ENCODE measurements at regions not wholly inside any gene's neighbourhood (a gene's known extent, or its start where the extent isn't known, plus 50 kb on each side); places are given as distances from the start of the nearest gene placed in this dataset.
"Not testable (repeated sequence)": the region's sequence is repeated elsewhere in the genome, so short reads cannot be mapped to it uniquely, and the experiment has no call there.

- DNase-seq = no peak
Measured at GRCh38 chr6:121549736-121550135, 114.3 kb downstream of the GJA1 start.

DNA sequence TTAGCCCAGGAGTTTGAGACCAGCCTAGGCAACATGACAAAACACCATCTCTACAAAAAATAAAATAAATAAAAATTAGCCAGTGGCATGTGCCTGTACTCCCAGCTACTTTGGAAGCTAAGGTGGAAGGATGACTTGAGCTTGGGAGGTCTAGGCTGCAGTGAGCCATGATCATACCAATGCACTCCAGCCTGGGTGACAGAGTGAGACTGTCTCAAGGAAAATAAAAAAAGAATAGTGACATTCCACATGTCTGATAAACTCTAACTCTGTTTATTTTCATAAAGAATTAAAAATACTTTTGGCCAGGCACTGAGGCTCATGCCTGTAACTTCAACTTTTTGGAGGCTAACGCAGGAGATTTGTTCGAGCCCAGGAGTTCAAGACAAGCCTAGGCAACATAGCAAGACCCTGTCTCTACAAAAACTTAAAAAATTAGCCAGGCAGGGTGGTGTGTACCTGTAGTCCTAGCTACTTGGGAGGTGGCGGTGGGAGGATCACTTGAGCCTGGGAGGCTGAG lies 115.1 kb downstream of the GJA1 start:
- DNase-seq = no peak

DNA sequence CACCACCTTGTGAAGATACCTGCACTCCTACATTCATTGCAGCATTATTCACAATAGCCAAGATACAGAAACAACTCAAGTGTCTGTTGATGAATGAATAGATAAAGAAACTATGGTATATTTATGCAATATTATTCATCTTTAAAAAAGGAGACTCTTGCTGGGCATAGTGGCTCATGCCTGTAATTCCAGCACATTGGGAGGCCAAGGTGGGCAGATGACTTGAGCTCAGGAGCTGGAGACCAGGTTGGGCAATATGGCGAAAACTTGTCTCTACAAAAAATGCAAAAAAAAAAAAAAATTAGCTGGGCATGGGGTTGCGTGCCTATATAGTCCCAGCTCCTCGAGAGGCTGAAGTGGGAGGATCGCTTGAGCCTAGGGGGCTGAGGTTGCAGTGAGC lies 119.8 kb downstream of the GJA1 start:
- no peak for DNase-seq

DNA sequence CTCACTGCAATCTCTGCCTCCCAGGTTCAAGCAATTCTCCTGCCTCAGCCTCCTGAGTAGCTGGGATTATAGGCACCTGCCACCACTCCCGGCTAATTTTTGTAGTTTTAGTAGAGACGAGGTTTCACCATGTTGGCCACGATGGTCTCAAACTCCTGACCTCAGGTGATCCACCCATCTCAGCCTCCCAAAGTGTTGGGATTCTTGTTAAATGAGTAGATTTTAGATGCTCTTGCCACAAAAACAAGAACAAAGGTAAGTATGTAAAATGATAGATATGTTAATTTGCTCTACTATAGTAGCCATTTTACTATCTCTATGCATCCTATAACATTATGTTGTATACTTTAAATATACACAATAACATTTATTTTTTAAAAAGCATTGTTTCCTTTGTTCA lies 120.7 kb downstream of the GJA1 start:
- not testable (repeated sequence) for DNase-seq

DNA sequence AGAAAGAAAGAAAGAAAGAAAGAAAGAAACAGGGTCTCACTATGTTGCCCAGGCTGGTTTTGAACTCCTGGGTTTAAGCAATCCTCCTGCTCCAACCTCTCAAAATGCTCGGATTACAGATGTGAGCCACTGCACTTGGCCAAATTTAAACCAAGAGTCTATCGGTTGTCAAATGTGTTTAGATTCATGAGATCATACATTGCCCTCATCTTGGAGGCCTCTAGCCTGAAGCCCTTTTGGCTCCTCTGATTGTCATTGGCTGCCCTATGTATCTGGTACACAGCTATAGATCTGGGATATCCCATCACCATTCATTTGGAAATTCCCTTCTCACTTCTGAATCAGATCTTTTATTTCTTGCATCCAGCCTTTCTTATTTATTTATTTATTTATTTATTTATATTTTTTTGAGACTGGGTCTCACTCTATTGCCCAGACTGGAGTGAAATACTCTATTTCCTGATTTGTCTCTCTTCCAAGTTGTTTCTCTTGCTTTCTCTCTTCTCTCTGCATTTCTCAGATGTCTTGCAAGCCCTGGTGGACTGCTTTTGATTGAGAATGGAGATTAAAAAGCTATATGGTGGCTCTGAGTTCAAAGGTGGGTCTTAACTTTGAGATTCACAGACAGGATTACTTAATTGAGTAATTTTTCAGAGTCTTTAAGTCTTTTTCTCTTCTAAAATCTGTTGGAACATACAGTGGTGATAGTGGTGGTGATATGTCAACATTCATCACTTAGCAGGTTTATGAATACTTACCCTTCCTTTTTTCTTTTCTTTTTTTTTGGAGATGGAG lies 121.9 kb downstream of the GJA1 start:
- no peak for DNase-seq

DNA sequence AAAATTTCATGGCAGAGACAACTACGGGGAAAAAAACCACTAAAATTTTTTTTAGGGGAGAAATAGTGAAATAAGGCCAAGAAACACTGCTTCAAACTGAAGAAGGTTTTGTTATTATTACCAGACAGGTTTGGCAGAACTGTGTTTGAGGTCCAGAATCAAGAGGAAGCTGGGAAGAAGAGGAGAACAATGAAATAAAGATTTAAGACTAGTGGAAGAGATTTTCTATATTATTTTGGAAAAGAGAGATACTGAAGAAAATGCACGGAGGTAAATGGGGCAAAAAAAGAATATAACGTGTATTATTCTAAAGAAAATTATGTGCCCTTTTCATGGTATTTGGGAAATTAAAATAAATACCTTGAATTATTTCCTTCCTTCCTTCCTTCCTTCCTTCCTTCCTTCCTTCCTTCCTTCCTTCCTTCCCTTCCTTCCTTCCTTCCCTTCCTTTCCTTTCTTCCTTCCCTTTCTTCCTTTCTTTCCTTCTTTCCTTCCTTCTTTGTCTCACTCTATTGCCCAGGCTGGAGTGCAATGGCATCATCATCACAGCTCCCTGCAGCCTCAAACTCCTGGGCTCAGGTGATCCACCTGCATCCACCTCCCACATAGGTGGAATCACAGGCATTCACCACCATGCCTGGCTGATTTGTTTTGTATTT lies 124.3 kb downstream of the GJA1 start:
- DNase-seq = no peak

- DNase-seq = no peak
Measured at GRCh38 chr6:121560476-121560875, 125.0 kb downstream of the GJA1 start.

- no peak for DNase-seq
Measured at GRCh38 chr6:121563286-121563685, 127.8 kb downstream of the GJA1 start.

GRCh38 chr6:121564529-121564928 lies 129.1 kb downstream of the GJA1 start:
- not testable (repeated sequence) for DNase-seq

GRCh38 chr6:121571455-121571854 lies 136.0 kb downstream of the GJA1 start:
- no peak for DNase-seq

DNA sequence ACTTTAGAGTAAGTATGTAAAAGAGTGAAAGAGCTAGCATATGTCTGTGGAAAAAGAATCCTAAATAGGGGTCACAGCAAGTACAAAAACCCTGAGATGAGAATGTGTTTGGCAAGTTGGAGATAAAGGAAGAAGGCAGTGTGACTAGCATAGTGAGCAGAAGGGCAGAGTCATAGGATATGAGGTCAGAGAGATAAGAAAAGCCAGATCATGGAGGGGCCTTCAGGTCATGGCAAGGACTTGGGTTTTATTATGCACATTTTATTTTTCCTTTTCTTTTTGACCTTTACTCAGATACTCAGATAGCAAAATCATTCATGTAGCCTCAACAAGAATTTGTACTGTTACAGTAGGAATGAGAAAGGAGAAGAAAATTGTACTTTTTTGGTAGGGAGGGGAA lies 138.0 kb downstream of the GJA1 start:
- no peak for DNase-seq

GRCh38 chr6:121578216-121578615 lies 142.8 kb downstream of the GJA1 start:
- no peak for DNase-seq

GRCh38 chr6:121579478-121579877 lies 144.0 kb downstream of the GJA1 start:
- DNase-seq = no peak

GRCh38 chr6:121581327-121581726 lies 145.9 kb downstream of the GJA1 start:
- no peak for DNase-seq

DNA sequence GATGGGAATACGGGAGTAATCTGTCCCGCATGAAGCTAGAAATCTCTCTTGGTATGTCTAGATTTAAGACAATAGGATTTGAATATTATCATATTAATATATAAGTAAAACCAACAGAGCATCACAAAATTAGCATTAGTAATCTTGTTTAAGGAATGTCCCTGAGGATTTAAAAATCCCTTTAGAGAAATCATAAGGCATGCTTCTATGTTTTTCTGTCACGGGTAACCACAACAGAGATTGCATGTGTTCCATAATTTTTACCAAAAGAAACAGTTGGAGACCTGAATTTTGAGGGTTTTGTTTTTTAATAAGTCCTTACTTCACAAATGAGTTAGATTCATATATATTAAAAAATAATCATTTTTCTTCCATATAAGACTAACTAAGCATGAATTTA lies 146.8 kb downstream of the GJA1 start:
- no peak for DNase-seq

DNA sequence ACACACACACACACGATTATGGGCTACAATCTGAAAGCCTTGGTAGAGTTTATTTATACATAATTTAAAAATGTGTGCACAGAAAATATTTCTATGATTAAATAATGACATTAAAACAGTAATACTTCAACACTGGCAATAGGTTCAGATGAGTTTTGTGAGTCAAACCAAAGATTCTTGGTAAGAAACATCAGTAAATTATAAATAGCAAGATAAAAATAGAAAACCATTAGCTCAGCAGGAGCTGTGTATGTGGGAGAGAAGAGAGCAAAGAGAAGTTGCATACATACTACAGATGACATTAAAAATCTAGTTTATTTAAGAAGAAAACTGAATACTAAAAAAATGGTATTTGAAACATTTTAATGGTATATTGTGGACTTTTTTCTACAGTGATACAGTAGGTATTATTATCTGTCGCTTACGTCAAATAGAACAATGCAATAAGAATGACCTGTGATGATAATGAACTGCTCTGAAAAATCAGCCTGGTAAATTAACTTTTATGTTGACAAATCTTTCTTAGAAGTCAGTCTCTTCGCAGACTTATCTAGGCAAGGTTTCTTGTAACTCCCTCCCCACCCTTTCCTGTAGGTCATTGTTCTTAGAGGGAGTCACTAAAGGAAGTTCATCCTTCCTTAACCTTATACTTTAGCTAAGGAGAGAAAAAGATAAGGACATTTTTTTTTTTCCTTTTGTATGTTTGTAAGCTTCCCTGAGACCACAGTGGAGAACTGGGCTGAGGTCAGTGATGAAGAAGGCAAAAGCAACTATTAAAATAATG lies 149.3 kb downstream of the GJA1 start:
- no peak for DNase-seq

GRCh38 chr6:121590438-121590837 lies 155.0 kb downstream of the GJA1 start:
- DNase-seq = no peak

- no peak for DNase-seq
Measured at GRCh38 chr6:121590916-121591315, 155.5 kb downstream of the GJA1 start.

GRCh38 chr6:121592261-121592935 lies 157.0 kb downstream of the GJA1 start:
- no peak for DNase-seq

DNA sequence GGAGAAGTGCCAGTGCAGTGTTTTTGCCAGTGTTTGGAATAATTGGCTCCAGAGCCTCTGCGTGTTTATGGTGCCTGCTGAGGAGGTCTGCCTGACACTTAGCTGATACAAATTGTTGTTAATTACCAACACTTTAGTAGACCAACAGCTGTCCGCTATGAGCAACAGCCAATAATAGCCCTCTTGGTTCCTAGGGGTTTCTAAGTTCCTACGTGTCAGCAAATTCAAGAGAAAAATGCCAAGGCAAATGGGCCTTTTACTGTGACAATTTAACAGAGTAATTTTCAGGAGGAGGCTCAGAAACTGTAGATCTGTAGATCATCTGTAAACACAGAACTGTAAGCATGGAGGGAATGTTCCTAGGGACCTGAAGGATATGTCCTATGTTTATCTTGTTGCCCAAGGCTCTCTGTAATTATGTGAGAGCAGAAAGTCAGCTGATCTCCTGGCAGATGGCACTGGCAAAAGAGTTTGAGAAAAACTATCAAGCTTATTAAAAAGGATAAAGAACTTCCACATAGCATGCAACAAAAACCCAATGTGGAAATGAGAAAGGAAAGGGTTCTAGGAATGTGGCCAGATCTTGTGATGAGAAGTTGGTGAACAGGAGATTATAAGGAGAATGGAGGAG lies 157.7 kb downstream of the GJA1 start:
- peak; percentile 88 for DNase-seq

GRCh38 chr6:121594053-121594452 lies 158.6 kb downstream of the GJA1 start:
- DNase-seq = no peak

- DNase-seq = no peak
Measured at GRCh38 chr6:121595646-121596045, 160.2 kb downstream of the GJA1 start.

GRCh38 chr6:121596441-121596840 lies 161.0 kb downstream of the GJA1 start:
- no peak for DNase-seq

All from NCI-H524 treated with DMSO at 0.1 percent for 48 hours (cell line).